NCI-H2107 treated with DMSO at 0.1 percent for 48 hours (cell line): ENCODE measurements at regions not wholly inside any gene's neighbourhood (a gene's known extent, or its start where the extent isn't known, plus 50 kb on each side); places are given as distances from the start of the nearest gene placed in this dataset.

Experiments used
- DNase-seq: peaks from one replicate; lab custom pipeline; 2025; ENCODE audit not compliant: unreplicated experiment; lab: John Stamatoyannopoulos, UW

DNA sequence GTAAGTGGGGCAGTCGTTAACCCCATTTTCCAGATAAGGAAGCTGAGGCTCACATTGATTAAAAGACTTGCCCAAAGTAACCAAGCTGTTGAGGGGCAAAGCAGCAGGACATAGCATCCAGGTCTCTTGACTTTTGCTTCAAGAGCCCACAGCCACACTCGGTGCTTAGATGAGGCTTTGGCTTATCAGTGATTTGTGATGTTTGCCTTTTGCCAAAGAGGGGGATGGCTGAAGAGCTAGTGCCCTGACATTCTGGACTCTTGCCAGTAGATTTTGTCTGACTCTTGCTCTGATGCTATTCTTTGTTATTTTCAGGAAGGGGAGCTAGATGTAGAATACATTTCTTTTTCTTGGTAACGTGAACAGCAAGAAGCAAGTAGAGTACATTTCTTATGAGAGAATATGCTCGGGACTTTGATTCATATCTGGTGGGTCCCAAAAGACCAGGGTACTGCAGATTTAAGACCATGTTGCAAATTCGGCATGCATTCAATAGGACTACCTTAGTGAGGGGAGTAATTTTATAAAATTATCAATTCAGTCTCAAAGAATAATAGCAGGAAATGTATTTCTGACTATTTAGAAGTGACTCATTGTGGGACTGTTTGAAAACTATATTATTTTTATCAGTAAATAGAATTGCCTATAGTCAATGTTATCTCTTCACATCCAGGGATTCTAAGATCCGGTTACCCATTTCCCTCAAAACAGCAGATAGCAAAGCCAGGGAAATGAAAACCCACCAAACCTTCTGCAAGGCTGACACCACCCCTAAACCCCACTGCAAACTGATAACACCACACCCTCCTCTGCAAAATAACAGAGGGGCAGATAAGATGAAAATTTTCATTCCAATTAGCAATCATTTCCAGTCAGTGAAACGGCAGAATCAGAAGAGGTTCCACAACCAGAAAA, 180.0 kb upstream of the BMPER start:
- no peak for DNase-seq

DNA sequence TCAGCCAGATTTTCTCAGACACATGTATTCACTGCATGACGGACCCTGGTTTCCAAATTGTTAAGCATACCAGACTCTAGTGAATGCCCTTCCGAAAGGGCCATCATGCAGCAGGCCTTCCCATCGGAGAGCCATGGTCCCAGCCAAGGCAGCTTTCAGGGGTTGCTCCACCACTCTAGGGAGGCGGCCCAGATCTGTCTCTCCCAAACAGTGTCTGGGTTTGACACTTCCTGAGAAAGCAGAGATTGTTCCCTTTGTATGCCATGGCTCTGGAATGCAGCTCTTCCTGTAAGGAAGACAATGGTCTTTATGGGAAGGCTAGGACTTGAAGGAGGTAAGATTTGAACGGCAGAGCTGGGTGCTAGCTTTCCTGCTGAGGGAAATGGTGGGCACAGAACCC, 178.8 kb upstream of the BMPER start:
- no peak for DNase-seq

DNA sequence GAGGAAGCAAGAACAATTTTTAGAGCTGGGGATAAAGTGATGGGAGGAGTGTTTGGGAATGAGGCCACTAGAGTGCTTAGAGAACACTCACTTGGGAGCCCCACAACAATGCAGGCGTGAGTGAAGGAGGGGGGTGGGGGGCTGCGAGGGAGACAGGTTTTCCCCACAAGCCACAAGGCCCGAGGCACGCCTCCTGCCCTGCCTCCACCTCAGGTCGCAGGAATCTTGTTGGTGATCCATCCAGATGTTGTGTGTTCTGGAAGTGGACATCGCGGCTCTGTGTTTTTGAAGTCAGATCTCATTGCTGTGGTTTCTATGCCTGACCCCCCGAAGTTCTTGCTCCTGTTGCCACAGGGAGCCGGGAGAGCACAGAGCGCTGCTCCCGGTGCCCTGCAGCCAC, 178.0 kb upstream of the BMPER start:
- DNase-seq = no peak

DNA sequence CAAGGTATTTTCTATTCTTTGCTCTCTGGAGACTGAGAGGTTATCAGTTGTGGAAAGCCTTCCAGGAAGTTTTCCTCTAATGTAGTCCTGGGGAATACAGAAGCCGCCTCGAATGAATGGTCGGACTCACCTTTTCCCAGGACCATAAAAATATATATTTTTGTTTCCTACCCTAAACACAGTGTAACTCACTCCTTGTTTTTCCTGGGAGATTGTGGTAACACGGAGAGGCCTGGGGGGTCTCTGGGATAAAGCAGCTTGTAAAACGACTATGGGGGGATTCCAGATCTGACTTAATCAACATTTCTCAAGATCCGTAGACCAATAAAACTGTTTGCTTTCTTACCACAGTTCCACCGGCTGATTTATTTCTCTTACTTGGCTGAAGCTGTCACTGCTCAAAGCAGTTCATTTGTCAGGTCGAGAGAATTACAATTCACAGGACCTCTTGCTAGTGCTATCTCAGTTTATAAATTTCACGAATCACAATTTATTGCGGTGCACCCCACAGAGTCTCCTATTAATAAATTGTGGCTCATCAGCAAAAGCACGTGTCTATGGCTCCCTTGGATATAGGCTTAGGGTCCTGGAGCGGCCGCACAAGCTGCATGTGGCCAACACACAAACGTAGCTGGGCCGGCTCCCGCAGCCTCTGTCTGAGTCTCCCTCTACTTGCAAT, 176.3 kb upstream of the BMPER start:
- no peak for DNase-seq

DNA sequence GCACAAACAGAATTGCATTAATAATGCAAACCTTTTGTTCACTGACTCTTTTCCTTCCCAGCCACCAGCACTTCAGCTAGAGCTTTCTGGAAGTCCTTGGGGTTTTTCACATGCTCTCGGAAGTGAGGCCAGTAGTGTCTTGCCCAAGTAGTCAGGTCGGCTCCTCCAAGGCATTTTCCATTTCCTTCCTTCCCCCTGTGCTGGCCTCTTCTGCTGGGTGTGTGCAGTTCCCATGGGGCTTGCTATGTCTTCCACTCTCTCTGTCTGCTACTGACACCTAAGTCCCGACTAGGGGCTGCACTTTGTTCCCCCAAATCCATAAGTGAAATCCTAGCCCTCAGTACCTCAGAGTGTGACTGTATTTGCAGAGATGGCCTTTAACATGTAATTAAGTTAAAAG, 175.6 kb upstream of the BMPER start:
- DNase-seq = no peak

DNA sequence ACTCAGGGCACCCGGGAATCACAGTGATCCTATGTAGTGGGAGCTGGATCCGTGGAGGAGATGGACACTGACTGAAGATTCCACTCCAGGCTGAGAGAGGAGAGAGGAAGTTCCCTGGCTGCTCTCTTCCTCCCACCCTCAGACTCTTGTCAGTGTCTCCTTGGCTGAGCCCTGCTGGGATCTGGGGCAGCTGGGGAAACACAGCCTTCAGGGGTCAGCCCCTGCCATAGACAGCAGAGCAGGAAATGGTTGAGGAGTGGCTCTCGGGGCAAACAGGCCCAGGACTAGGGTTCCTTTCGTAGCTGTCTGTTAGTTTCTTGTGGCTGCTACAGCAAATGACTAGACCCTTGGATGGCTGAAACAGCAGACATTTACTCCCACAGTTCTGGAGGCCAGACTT, 174.4 kb upstream of the BMPER start:
- DNase-seq = no peak

DNA sequence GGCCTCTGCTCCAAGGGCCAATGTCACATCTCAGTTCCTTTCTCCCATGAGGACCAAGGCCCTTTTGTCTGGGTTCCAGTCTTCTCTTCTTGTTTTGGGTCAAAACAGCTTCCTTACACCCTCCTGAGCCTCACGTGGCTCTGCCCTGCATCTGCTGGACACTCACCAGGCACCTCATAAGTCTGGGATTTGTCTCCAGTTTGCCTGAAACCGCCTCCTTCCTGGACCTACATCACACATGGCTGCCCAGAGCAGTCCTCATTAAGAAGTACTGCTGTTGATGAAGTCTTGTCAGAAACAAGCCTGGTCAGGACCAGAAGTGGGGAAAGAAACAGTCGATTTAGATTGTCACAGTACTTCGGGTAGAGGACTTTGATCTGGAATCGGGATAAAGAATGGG, 173.4 kb upstream of the BMPER start:
- no peak for DNase-seq

DNA sequence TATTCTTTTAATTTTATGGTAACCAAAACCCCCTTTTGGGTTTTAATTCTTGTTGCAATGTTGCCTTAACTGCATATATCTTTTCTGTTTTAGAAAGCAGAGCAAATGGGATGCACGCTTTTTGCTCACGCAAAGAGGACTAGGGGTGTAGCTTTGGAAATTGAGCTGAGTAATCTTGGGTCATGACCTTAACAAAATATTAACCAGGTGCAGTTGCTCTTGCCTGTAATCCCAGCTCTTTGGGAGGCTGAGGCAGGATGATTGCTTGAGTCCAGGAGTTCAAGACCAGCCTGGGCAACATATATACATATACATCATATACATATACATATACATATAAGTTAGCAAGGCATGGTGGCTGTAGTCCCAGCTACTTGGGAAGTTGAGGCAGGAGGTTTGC, 172.9 kb upstream of the BMPER start:
- no peak for DNase-seq

DNA sequence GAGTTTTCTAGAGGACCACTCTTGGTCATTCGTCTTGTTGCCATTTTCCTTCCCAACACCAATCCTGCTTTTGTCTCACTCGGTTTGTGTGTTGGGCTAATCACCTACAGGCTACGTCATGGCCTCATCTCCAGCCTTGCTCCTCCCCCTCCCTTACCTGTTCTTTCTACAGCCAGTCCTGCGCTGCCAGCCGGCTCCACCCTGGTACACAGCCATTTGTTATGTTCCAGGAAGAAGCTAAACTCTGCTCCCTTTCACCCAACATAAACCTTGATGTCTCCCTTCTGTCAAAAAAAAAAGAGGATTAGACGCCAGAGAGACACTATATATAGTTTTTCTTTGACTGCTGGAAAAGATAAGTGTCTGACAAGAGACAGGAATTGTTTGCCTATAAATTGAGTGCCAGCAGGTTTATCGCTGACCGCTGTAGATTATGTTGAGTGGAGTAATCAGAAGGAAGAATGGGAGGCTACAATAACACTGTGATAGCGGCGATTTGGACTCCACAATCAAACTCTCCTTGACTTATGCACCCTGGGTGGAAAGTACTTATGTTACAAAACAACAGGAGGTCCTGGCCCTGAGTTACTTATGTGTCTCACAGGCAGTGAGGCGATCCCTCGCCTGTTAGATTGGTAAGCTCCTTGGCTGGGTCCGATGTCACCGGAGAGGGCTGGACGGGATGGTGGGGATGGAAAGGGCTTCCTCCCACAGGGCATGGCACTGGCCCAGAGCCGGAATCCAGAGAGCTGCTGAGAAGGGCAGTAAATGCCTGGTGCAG, 171.3 kb upstream of the BMPER start:
- DNase-seq = no peak

DNA sequence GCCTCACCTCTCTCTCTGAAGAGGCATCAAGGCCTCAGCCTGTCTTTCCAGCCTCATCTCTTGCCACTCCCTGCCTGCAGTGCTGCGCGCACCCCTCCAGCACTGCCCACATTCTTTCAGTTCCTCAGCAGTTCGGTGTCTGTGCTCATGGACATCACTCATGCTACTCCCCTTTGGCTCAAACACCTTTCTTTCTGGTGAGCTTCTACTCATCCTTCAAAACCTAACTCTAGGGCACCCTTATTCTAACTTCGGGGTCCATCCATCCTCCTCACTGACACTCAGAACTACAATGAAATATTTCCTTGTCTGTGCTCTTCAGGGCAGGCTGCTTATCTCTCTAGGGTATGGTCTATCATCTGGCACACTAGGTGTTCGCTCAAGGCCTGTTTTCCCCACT, 169.9 kb upstream of the BMPER start:
- DNase-seq = no peak

DNA sequence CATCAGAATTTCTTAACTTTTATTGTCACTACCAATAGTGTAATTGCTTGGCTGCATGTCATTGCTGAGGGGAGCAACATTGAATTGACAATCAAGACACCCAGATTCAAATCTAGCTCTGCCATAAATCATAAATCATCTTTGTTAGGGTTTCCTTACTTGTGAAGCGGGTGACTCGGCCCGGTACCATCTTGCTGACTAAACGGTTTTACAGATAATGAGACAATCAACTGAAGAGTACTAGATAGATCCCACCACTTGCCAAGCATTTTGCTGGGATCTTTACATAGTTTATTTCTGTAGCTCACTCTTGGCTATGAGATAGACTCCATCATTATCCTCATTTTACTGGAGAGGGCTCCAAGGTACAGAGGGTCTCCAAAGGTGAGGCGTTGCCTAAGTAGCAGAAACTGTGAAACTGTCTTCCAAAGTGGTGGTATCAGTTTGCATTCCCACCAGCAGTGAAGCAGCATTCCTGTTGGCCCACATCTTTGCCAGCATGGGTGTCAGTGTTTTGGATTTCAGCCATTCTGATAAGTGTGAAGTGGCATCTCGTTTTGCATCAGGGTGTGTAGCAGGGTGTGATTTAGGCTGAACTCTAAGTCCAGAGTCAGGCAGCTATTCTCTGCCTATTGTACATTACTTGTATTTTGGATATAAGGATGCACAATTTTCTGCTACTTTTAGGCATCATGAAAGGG, 168.7 kb upstream of the BMPER start:
- DNase-seq = no peak

DNA sequence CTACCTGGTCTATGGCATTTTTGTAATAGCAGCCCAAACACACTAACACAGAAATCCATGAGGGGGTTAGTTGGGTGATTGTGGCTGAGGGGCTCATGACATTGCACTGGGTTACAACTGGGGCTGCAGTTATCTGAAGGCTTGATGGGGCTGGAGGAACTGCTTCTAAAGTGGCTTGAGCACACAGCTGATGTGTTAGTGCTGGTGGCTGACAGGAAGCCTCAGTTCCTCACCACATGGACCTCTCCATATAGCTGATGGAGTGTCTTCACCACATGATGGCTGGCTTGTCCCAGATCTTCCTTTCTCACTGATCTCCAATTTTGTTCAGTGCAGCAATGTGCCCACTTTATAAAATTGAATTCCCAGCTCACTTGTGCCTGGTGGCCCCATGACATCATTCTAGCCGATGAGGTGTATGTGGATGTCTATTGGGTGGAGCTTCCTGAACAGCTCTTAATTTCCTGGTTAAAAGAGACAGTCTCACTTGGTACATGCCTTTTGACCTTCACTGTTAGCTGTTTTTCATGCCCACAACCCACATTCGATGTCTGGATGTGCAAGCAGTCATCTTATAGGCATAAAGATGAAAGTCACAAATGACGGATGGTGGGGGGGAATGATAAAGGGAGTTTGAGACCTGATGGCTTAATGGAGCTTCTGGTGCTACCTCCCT, 166.9 kb upstream of the BMPER start:
- DNase-seq = no peak

DNA sequence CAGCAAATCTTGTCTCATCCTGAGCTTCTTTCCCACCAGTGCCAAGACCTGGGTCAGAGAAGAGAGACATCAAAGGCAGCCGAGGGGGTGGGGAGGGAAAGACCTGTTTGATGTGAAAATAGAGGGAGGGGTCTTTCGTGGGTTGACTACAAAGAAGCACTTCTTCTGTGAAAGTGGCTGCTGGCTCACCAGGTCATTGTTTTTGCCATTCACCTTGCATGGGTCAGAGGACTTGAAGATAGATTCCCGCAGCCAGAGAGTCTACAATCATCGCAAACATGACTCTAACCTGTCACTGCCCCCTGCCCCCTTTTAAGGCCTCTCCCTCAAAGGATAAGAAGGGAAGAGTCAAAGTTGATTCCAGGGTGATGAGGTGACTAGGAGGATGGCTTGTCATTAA, 166.1 kb upstream of the BMPER start:
- DNase-seq = no peak

DNA sequence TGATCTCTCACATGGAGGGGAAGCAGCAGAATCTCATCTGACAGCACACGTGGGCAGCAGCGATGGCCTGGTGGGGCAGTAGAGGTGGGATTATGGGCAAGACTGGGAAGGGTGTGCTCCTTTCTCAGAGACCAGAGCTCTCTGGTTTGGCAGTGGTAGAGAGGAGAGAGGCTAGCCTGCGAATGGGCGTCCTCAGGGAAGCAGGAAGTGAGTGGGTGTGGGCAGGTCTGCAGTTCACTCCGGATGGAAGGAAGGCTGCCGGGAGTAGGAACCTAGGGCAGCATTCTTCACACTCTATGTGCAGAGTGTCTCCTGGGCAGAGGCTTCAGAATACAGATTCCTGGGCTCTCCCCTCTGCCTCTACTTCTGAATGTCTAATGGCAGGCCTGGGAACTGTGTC, 162.8 kb upstream of the BMPER start:
- DNase-seq = no peak

DNA sequence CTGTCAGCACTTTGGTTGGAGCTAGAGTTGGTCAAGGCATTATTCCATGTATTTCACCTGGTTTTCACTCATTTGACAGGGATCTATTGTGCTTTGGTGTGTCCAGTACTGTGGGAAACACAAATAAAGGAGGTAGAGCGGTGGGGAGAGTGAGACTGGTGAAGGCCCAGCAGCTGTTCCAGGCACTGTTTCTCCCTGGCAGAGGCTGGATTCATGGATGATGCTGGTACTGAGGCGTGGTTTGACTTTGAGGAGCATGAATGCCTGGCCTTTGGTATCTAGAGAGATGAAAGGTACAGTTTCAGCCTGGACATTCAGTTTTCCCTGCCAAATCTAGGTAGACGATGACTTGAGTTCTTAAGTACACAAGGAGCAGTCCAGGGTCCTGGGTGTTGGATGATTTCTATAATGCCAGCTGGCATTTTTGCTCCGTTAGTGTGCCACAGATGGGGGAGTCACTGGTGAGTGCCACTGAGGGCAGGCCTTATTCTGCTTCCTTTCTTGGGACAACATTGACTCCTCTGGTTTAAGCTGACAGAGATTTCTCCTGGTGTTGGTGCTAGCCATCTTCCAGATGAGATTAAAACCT, 162.2 kb upstream of the BMPER start:
- no peak for DNase-seq

DNA sequence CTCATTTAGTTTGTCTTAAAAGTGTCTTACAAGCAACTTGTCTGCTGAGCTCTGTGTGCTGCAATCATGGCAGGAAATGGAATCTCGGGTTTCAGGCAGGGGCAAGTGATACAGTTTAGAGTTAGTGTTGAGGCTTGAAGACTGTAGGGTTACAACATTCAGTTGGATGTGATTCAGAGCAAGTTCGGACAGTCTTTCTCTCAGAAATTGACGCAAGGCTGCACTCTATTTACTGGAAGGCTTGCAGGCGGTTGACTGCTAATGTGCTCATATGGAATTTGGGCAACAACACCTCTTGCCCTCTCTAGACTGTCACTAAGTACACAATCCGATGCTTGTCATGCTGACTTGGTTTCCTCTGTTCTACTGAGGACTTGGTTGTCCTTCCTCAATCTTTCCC, 161.7 kb upstream of the BMPER start:
- no peak for DNase-seq

DNA sequence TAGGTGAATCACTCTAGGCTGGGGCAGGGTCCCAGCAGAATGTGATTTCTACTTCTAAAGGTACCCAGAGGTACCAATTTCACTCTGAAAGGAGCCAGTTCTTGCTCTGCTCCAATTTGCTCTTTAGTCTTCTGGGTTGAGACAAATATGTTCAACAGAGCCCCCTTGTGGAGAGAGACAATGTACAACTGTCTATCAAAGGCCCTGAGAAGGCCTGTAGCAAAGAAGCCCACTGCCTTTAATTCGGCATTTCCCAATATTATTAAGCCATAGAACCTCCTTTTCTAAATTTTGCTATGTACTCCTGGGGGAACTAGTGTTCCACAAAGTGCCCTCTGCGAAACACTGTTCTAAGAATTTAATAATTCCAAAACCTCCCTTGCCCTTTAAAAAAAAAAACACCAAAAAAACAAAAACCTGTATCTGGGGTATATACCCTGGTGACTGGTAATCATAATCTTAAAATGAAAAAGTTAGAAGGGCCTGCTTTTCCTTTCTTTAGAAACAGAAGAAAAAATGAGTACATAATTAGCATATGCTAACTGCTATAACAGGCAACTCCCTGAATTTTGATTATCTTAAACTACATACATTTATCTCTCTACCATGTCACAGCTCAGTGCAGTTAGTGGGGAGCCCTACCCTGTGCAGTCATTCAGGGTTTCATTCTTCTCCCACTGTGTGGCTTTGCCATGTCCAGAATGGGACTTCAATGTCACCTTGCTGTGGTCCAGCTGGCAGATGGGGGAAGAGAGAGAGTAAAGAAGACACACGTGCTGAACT, 160.9 kb upstream of the BMPER start:
- DNase-seq = no peak

DNA sequence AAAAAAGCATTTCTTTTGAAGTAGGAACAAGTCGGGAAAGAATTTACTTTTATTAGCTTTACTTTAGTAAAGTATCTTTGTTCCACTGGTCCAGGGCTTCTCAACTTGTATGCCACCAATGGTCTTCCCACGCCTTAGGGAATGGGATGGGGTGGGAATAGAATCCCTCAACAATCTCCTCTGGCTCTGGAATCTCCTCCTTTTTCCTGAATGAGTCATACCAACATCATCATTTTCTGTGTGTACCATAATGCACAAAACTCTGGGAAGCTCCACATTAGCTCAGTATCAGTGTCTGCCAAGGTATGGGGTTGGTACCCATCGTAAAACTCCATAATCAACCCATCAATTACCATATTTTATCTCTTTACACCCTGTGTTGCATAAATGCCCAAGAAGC, 159.4 kb upstream of the BMPER start:
- DNase-seq = no peak

DNA sequence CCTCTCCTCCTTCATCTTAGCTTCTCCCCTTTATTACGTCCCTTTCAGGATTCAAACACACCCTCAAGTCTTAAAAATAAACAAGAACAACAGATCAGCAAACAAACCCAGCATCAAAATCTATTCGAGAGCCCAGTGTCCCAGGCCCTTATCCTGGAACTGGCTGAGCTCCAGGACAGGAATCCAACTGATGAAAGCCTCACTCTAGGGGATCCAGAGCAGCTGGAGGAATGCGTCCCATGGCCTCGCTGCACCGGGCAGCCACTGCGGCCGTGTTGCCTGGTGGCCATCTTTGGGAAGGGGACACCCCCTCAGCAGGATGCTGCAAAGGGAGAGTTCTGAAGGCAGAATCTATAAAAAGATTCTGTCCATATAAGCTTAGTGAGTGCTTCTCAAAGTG, 156.5 kb upstream of the BMPER start:
- no peak for DNase-seq

DNA sequence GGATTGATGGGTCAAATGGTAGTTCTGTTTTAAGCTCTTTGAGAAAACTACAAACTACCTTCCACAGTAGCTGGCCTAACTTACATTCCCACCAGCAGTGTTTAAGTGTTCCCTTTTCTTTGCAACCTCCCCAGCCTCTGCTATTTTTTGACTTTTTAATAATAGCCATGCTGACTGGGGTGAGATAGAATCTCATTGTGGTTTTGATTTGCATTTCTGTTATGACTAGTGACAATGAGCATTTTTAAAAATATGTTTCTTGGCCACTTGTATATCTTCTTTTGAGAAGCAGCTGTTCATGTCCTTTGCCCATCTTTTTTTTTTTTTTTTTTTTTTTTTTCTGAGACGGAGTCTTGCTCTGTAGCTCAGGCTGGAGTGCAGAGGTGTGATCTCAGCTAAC, 155.2 kb upstream of the BMPER start:
- DNase-seq = no peak
